ENCODE measurements at regions not wholly inside any gene's neighbourhood (a gene's known extent, or its start where the extent isn't known, plus 50 kb on each side); places are given as distances from the start of the nearest gene placed in this dataset.

DNA sequence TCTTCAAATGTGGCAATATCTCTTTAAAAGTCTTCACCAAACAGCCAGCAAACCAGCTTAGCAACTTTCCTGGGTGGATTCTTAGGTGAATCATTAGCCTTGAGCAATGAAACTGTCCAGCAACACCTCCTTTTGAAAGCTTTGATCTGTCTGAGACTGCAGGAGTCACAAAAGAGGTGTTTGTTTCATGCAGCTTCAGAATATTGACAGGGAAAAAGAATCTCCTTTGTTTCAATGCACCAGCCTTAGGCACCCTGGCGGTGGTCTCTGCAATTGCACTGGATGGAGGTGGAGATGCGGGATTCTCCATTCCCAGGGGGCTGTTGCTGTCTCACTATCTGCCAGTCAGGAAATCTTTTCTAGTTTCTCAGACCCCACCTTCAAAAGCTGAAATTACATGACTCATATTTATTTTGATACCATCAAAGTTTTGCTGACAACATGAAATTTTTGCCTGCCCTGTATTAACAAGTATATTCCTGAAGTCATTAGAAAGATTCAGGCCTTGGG is 76.0 kb upstream of the DSG1 start:
- TF ChIP-seq, protein P1, sequence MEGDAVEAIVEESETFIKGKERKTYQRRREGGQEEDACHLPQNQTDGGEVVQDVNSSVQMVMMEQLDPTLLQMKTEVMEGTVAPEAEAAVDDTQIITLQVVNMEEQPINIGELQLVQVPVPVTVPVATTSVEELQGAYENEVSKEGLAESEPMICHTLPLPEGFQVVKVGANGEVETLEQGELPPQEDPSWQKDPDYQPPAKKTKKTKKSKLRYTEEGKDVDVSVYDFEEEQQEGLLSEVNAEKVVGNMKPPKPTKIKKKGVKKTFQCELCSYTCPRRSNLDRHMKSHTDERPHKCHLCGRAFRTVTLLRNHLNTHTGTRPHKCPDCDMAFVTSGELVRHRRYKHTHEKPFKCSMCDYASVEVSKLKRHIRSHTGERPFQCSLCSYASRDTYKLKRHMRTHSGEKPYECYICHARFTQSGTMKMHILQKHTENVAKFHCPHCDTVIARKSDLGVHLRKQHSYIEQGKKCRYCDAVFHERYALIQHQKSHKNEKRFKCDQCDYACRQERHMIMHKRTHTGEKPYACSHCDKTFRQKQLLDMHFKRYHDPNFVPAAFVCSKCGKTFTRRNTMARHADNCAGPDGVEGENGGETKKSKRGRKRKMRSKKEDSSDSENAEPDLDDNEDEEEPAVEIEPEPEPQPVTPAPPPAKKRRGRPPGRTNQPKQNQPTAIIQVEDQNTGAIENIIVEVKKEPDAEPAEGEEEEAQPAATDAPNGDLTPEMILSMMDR (IDR thresholded peaks at IDR 0.05; ENCODE audit: low read depth, low read length), result no peak
- TF ChIP-seq EZH2phosphoT487 (IDR thresholded peaks at IDR 0.05; ENCODE audit: low read depth), result no peak

Measured in OCI-LY3 (cell line).